ENCODE measurements at regions not wholly inside any gene's neighbourhood (a gene's known extent, or its start where the extent isn't known, plus 50 kb on each side); places are given as distances from the start of the nearest gene placed in this dataset.

DNA sequence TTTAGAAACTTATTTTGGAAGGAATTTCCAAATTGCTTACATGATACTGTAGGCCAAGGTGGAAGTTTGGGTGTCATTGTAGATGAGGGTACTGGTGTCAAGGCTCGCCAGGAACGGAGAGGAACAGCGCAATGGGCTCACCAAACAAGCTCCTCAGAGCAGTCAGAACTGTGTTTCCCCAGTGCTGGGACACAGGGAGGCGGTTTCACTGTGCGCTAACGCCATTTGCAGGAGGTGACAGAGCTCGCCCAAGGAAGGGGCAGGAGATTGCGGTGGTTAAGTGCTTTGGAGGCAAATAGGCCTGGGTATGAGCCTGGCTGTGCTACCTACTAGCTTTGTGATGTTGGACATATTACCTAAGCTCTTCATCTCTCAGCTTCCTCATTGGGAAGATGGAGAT is 57.3 kb downstream of the HHEX start:
- no peak for DNase-seq

DNA sequence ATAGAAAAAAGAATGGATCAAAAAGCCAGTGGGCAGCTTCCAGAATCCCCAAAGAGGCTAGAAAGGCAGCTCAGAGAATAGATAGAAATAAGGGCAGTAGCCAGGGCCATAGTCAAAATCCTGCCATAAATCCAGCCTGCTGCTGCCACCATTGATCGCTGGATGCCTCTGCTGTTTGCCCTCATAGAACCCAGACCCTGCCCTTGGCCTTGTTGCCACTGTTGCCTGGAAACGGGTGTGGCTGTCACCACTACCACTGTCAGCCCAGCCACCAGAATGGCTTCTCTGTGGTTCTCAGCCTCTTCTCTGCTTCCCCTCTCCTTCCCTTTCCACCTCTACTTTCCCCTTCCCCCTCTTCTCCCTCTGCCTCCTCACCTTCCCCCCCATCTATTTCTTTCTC is 57.8 kb downstream of the HHEX start:
- DNase-seq: no peak

DNA sequence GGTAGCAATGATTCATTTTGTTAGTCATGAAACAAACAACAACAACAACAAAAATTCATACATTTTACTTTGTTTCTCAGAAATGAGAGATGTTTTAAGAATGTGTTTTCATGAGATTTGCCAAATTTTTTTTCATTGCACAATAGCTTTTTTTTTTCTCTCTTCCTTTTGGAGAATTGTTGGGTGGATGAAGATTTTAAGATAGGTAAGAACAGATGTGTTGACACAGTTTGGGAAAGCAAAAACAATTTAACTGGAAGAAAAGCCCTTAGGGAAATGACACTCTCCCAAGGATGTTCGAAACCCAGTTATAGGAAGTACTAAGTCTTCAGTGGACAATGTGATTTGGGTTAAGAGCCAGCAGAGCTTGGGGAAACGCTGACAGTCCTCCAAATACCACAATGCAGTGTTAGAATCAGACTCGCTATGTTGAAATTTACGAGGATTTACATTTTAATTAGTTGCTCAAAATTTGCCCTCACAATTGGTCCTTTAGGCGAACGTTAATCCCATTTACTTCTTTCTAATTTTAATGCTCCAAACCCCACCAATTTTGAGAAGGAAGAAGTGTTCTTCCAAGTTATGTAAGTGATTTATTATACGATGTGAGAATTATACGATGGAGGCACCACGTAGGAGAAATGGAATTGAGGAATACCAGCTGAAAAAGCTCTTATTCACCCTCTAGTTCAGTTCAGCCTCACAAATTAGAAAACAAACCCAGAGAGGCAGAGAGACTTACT is 61.2 kb downstream of the HHEX start:
- no peak for DNase-seq

DNA sequence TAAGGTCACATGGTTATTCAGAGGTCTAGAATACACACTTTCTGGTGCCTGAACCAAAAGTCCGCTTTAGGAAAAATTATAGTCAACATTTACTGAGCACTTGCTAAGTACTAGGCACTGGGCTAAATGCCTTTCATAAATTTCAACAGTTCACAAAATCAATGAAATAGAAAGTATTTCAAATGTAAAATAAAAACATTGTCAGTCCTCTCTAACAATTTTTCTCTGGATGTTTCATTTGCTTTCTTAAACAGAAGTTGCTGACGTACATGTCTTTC is 61.7 kb downstream of the HHEX start:
- DNase-seq: no peak

DNA sequence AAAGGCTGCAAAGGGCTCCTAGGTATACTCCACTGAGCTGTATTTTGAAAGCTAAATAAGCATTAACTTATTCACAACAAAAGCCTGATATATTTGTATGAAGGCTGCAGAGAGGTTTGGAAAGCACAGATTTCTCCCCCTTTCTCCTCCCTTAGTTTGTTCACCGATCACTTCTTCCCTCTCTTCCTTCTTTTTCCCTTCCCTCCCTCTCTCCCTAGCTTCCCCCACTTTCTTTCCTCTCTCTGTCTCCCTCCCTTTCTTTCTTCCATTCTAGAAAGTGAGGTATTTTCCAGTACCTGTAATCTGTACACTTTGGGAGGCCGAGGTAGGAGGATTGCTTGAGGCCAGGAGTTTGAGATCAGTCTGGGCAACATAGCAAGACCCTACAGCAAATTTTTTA is 62.1 kb downstream of the HHEX start:
- DNase-seq: no peak

DNA sequence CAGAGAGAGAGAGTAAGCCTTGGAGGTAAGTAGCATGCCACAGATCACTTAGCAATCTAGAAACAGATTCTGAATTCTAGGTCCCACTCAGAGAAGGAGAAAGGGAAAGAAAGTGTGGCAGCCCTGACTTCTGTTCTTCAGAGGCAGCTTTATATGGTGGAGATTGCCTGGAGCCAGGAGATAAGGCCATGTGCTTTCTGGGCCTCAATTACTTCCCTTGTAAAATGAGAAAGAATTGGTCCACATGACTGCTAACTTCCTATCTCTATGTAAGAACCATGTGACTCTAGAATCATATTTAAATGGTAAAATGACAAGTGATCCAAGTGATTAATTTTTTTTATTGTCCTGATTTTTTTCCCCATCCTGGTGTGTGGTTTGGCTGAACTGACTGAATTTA is 64.1 kb downstream of the HHEX start:
- DNase-seq: no peak

DNA sequence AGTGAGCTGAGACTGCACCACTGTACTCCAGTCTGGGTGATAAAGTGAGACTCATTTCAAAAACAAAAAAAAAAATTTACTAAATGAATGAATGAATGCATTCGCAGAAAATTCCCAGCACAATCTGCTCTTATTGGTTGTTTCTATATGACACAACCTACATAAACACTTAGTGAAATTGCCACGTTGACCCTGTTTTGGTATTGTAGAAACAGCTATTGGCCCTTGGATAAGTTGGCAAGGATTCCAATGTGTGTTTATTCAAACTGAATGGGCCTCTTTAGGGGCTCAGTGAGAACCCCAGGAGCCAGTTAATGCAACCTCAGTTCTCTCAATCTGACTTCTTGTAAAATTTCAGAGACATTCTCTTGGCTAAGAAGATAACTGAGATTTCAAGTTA is 66.0 kb downstream of the HHEX start:
- DNase-seq: peak; percentile 21

DNA sequence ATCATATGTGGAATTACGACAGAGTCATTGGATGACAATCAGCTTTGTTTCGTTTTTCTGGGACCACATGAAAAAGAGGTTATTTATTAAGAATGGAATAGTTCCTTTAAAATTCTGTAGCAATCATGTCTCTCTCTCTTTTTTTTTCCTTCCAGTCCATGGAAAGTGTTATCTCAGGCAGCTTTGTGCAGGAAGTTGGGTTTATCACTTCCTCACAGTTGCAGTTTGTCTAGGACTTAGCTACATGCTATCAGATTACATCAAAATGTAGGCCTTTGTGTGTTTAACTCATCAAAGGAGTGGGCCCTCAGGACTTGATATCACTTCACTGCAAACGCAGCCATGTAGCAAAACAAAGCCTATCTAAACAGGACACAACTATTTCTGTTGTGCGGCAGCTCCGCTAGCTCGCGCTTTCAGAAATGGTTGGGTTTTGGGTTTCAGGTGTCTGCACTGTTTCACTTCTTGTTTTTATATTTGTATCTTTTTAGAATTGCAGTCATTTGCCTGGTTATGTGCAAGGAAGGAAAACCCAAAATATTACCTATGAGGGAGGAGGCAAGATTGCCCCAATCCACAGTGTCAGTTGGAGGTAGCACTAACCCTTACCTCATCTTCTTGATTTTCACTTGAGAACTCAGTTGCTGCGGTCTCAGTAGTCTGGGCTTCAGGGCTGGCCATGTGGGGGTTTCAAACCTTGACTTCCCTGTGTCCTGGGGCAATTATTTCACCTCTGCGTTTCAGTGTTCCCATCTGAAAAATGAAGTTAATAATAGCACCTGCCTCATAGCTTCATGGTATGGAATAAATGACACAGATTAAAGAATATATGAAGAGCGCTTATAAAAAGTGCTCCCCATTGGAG is 66.7 kb downstream of the HHEX start:
- no peak for DNase-seq

DNA sequence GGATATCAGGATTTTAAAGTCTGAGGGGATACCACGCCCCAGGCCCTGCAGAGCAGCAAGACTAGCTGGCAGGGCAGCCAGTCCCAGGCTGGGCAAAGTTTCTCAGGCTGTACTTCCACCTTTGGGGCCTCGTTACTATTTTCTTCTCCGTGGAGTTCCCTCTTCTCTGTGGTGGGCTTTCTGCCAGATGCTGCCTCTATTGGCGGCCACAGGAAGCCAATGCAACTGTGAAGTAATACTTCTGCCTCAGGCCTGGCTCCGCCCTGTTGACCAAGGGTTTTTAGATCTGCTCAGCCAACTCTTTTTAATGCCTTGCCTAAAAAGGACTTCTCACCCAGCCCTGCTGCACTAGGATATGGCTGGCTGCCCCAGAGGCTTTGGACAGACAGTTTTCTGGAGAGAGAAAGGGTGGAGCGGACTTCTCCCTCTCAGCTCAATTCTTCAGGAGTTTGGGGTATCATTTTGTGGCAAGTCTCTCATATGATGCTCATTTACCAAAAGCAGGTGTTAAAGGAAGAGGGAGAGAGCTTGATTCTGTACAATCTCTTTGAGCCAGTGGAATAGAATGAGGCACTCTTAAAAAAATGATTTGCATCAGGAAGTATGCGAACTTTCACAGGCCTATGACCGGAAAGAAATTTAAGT is 67.4 kb downstream of the HHEX start:
- peak; percentile 60 for DNase-seq

DNA sequence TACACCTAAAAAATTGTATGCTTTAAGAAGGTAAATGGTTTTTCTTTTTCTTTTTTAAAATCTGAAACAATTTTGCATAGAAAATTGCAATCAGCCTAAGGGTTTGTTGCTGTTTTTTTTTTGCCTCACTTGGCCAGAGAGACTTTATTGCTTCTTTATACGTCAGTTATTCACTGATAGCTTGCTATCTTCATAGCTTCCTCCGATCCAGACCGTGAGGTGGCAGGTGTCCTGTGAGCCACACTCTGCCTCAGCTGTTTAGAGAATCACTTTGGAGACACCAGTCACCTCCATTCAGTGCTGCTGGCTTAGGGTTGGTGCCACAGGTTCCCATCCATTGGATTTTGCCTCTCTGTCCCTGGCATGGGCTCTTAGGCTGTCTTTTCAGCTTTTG is 68.0 kb downstream of the HHEX start:
- no peak for DNase-seq

DNA sequence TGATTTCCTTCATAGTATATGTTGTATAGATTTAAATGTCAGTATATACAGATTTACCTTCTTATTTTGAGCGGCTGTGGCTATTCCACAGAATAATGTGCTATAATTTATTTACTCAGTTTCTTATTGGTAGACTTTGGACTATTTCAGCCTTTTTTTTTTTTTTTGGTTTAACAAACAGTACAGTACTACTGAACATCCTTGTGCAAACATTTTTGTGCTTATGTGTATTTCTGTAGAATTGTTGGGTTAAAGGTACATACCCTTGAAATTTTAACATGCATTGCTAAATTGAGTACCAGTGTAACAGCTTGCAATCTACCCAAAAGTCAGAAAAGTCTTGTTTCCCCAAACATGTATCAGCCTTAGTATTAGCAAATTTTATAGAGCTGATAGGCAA is 68.8 kb downstream of the HHEX start:
- DNase-seq: no peak

DNA sequence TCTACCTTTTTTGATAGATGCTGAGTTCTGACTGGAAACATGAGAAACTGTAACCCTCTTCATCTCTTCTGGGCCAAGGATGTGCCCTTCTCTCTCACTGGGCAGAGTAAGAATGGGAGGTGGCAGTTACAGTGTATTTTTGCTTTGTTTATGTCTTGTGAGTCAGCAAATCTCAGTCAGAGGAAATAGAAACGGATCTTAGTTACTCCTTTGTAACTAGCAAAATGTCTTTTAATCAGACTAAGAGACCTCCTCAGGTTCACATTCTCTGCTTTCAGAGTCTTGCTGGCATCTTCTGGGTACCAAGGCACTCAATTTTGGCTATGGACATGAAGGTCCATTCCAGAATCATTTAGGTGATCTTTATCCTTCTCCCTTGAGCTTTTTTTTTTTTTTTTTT is 70.9 kb downstream of the HHEX start:
- no peak for DNase-seq

DNA sequence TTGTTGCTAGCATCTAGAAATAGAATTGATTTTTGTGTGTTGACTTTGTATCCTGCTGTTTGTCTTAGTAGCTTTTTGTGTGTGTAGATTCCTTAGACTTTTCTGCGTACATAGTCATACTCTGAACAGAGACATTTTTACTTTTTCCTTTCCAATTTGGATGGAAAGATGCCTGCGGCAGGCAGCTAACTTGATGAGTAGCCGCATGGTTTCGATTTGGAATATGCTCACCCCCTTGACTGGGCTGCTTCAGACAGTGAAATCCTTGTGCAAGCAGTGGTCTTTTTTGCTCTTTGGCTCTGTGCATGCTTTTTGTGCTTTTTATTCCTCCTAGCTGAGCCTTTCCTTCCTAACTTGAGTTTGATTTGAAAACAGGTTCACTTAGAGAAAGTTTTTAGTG is 71.8 kb downstream of the HHEX start:
- DNase-seq: no peak

DNA sequence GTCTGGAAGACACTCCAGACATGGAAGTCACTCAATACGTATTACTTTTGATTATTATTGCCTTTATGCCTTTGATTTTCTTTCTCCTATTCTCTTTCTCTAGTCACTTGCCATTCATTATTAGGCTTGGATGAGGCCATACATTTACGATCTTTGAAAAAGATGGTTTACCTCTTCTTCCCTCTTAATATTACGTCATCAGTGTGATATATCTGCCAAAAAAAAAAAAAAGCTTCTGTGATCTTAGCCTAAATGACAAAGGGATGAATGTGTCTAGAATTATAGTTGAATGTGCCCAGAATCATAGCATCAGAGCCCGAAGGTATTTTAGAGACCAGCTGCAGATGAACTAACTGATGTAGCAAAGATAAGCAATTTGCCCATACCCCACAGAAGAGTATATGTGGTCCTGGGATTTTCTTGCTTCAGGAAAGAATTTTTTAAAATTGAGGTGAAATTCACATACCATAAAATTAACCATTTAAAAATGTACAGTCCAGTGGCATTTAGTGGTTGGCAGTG is 73.9 kb downstream of the HHEX start:
- DNase-seq: no peak

DNA sequence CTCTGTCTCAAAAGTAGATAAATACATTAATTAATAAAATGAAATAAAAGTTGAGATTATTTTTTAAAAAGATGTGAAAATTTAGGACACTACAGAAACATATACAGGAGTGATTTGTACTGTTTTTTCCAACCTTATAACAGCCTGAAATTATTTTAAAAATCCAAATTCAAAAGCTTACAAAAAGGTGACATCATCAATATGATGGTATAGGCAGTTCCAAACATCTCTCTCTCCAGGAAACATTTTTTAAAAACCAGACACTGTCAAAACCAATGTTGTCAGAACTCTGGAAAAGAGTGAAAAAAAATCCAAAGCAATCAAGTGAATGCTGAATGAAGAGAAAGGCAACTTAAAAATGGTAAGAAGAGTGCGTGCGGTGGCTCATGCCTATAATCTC is 76.7 kb downstream of the HHEX start:
- DNase-seq: no peak

DNA sequence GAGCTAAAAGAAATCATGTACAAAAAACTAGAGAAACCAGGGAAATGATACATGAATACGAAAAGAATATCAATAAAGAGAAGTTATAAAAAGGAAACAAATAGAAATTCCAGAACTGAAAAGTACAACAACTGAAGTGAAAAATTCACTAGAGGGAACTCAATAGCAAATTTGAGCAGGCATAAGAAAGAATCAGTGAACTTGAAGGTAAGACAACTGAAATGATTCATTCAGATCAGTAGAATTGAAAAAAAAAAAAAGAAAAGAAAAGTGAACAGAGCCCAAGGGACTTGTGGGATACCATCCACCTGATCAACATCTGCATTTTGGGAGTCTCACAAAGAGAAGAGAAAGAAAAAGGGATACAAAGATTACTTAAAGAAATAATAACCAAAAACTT is 78.3 kb downstream of the HHEX start:
- no peak for DNase-seq

DNA sequence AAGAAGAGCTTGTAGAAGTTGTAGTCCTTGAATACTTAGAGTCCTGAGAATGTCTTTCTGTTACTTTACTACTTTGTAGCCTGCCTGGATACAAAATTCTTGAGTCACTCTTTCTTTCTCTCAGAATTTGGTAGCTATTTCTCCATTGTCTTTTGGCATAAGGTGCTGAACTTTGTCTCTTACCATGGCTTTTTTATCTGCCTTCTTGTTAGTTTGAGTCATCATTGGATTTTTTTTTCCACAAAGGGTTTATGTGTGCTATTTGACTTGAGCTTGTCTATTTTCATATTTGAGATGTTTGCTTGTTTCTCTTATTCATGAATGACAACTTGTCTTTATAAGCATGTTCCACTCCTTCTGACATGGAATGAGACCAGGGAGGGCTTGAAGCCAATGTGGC is 74.5 kb upstream of the EXOC6 start:
- DNase-seq: no peak

DNA sequence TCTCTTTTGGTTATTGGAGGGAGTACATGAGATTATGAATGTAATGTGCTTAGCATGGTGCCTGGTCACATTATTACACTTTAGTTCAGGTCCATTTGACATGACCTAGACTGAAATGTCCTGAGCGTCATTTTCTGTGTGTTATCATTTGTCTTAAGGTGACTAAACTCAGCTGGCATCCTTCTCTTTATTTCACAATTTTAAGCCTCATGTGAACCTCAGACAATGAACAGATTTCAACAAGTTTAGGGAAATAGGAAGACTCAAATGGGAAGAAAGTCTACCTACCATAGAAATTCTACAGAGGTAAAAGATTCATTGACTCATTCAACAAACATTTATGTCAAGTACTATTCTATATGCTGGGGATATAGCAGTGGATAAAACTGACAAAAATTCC is 70.2 kb upstream of the EXOC6 start:
- DNase-seq: no peak

DNA sequence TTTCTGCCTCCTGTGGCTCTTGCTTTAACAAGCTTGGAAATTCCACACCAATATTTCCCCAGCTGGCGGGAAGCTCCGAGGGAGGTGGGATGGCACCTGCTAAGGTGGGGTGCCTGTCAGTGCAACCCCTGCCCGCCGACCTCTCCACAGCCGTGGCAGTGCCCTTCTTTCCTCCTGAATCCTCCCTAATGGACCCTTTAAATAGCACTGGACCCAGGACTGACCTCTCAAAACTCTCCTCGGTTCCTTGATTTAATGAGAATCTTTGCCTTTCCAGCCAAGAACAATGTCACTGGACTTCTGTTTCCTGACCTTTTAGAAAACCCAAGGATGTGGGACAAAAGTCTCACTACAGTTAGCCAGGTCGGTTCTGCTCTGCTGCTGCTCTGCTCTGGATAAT is 63.2 kb upstream of the EXOC6 start:
- no peak for DNase-seq

DNA sequence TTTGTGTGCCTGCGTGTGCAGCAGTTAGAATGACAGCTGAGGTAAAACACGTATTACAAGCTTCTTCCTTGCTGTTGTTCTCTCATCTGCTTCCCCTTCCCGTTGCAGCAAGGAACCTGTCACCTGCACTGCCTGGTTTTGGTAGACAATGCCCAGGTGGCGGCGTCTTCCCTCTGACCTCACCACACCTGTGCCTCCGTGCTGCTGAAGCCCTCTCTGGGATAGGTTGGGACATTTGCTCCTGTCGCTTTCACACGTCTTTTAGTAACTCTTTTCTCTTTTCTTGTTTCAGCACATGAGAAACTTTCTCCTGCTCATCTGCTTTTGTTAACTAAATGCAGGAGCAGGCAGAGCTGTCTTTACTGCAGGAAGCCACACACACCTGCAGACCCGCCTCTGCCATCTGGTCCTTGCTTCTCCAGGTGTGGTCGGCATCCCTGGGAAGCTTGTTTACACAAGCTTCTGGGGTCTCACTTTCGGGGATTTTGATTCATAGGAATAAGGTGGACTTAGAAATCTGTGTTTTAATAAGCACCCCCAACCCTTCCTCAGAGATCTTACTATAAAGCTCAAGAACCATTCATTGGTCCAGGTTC is 60.7 kb upstream of the EXOC6 start:
- DNase-seq: no peak

DNA sequence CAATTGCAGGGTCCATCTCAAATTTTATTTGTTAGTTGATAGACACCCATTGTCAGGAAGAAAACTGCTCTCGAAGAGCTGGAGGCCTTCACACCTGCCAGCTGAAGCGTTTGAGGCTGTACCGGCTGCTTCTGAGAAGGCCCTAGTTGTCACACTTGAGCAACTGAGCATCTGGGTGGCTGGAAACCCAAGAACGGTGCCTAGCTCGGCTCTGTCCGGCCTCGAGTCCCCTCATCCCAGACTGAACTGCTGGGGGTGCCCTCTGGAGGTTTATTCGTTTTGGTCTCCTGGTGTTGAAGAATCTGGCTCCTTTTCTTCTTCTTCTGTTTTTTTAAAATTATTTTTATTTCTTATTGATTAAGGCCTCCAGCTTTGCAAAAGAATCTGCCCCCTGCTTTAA is 59.3 kb upstream of the EXOC6 start:
- no peak for DNase-seq

DNA sequence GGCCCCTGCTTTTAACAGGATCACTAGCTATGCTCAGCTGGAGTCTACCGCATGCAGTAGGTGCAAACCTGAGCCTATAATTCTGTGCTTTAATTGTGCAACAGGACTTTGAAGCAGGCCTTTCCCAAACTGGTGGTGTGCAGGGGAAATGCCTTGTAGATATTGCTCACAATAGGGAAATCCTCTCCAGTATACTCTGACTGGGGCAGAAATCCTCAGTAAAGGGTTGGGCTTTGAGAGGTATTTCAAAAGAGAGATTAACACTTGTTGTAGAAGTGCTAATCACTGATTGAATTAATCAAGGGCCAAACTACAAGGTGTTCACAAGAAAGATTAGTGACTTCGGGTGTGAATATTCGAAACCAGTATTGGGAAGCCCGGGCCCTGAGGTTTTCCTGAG is 58.5 kb upstream of the EXOC6 start:
- no peak for DNase-seq

DNA sequence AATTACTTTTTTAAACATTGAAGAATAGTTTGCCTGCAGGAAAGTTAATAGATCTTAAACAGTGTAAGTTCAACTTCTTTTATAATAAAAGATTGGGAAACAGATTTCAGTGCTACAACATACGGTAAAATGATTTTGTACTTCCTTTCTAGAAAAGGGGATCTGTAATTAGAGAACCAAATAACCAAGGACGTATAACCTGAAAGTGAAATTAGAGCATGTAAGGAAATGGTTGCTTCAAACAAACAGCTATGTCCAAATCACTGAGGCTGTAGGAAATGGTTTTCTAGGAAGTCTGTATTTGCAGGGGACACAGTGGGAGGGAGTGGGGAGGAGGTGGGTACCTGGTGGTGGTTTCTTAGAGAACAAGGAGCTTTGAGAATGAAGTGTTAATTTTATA is 57.9 kb upstream of the EXOC6 start:
- no peak for DNase-seq

DNA sequence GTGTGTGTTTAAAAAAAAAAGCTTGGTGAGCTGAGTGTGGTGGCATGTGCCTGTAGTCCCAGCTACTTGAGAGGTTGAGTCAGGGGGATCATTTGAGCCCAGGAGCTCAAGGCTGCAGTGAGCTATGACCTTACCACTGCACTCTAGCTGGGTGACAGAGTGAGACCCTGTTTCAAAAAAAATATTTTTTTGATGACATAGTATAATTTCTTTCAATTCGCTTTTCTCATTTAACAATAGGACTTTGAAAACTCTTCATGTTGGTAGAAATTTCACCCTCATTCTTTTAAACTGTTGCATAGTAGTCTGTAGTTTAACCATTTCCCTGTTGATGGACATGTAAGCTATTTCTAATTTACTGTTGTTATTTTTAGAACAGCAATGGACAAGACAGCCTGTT is 55.7 kb upstream of the EXOC6 start:
- DNase-seq: no peak
